IMR-90 (cell line): ENCODE measurements at regions not wholly inside any gene's neighbourhood (a gene's known extent, or its start where the extent isn't known, plus 50 kb on each side); places are given as distances from the start of the nearest gene placed in this dataset.

Source experiments
- ATAC-seq: fragments of 200-7000 bp; cut with Tn5 transposase; 2 replicates; pipeline ENCODE4 v1.9.1; 2020; ENCODE audit warnings: low read depth, mild to moderate bottlenecking, moderate library complexity
- BruUV-seq: library from RNA; stranded (reverse); fragments of 400-500 nt; replicated peaks from 2 replicates; lab custom pipeline; 2021; lab: Mats Ljungman, UMichigan
- CTCF ChIA-PET: fragments of 300-600 bp; formaldehyde crosslinking; extraction: SDS; loops from one replicate; lab custom pipeline; 2021; ENCODE audit warnings: antibody characterized with exemption; lab: Yijun Ruan, JAX
- POLR2A ChIA-PET: fragments of 300-600 bp; sonication (Branson Sonifier 250); formaldehyde crosslinking; loops from one replicate; lab custom pipeline; 2022; ENCODE audit warnings: antibody characterized with exemption; ENCODE audit not compliant: unreplicated experiment; lab: Charles Lee
- DNase-seq: peaks from one replicate; pipeline ENCODE4 v3.0.0; 2013
- H2AFZ ChIP-seq: replicated peaks from 2 replicates; pipeline ENCODE3; 2013; ENCODE audit warnings: low read length, mild to moderate bottlenecking; ENCODE audit not compliant: poor library complexity
- H2AK5ac ChIP-seq: 2 replicates; pipeline ENCODE4 v1.6.1; 2013; ENCODE audit warnings: low read depth, low read length, inconsistent platforms
- H2AK9ac ChIP-seq: replicated peaks from 2 replicates; pipeline ENCODE3; 2013; ENCODE audit warnings: mild to moderate bottlenecking, low read depth, low read length, moderate library complexity; ENCODE audit not compliant: poor library complexity
- H2BK120ac ChIP-seq: 2 replicates; pipeline ENCODE4 v1.6.1; 2013; ENCODE audit warnings: low read depth, low read length, inconsistent platforms
- H2BK15ac ChIP-seq: 3 replicates; pipeline ENCODE4 v1.6.1; 2013; ENCODE audit warnings: low read depth, low read length, inconsistent platforms
- H2BK20ac ChIP-seq: 2 replicates; pipeline ENCODE4 v1.6.1; 2013; ENCODE audit warnings: low read depth, mild to moderate bottlenecking, inconsistent platforms, low read length, moderate library complexity
- H2BK5ac ChIP-seq: 2 replicates; pipeline ENCODE4 v1.6.1; 2013; ENCODE audit warnings: mild to moderate bottlenecking, low read depth, low read length, inconsistent platforms; ENCODE audit not compliant: poor library complexity, severe bottlenecking
- H3K14ac ChIP-seq: replicated peaks from 2 replicates; pipeline ENCODE4 v1.6.1; 2013; ENCODE audit warnings: low read depth, low read length, inconsistent platforms
- H3K18ac ChIP-seq: 2 replicates; pipeline ENCODE4 v1.6.1; 2013; ENCODE audit warnings: low read depth, low read length, control low read depth
- H3K23ac ChIP-seq: 2 replicates; pipeline ENCODE4 v1.6.1; 2013; ENCODE audit warnings: low read depth, low read length, inconsistent platforms
- H3K27ac ChIP-seq: 2 replicates; pipeline ENCODE4 v1.5.1; 2013; ENCODE audit warnings: mild to moderate bottlenecking, control low read depth, low read length; ENCODE audit not compliant: insufficient read depth
- H3K27me3 ChIP-seq: 2 replicates; pipeline ENCODE4 v1.6.1; 2013; ENCODE audit warnings: low read length; ENCODE audit not compliant: control insufficient read depth, insufficient read depth
- H3K36me3 ChIP-seq: 2 replicates; pipeline ENCODE4 v1.6.1; 2013; ENCODE audit warnings: low read length, mixed read lengths; ENCODE audit not compliant: control insufficient read depth, insufficient read depth
- H3K4ac ChIP-seq: 2 replicates; pipeline ENCODE4 v1.6.1; 2013; ENCODE audit warnings: low read depth, low read length, inconsistent platforms
- H3K4me1 ChIP-seq: 2 replicates; pipeline ENCODE4 v1.6.1; 2013; ENCODE audit warnings: low read length, mixed read lengths; ENCODE audit not compliant: control insufficient read depth, insufficient read depth
- H3K4me2 ChIP-seq: 2 replicates; pipeline ENCODE4 v1.6.1; 2013; ENCODE audit warnings: low read depth, mild to moderate bottlenecking, control low read depth, low read length, moderate library complexity
- H3K4me3 ChIP-seq: 2 replicates; pipeline ENCODE4 v1.5.1; 2013; ENCODE audit warnings: low read depth, mild to moderate bottlenecking, control low read depth, low read length, moderate library complexity; ENCODE audit not compliant: insufficient read depth
- H3K56ac ChIP-seq: 2 replicates; pipeline ENCODE4 v1.6.1; 2013; ENCODE audit warnings: low read length, inconsistent platforms; ENCODE audit not compliant: insufficient read depth; ENCODE audit errors: extremely low read depth
- H3K79me1 ChIP-seq, 2 experiments: 2 replicates each; pipeline ENCODE4 v1.6.1; 2013; ENCODE audit warnings: low read length in 2 of 2, inconsistent platforms in 1 of 2, low read depth in 1 of 2
- H3K9ac ChIP-seq: 2 replicates; pipeline ENCODE4 v1.6.1; 2013; ENCODE audit warnings: low read depth, low read length, control low read depth
- H3K9me1 ChIP-seq: 2 replicates; pipeline ENCODE4 v1.6.1; 2013; ENCODE audit warnings: low read length, inconsistent platforms; ENCODE audit not compliant: insufficient read depth
- H3K9me3 ChIP-seq: 2 replicates; pipeline ENCODE4 v1.6.1; 2013; ENCODE audit warnings: low read length; ENCODE audit not compliant: control insufficient read depth, insufficient read depth
- H4K20me1 ChIP-seq: 2 replicates; pipeline ENCODE4 v1.6.1; 2013; ENCODE audit warnings: low read length, inconsistent platforms; ENCODE audit not compliant: insufficient read depth
- H4K5ac ChIP-seq: 2 replicates; pipeline ENCODE4 v1.6.1; 2013; ENCODE audit warnings: mild to moderate bottlenecking, low read depth, low read length, control low read depth
- H4K8ac ChIP-seq, 2 experiments: 2 replicates each; pipeline ENCODE4 v1.6.1; 2013; ENCODE audit warnings: low read depth in 2 of 2, low read length in 2 of 2, control low read depth in 1 of 2, inconsistent platforms in 1 of 2
- H4K91ac ChIP-seq: 2 replicates; pipeline ENCODE4 v1.6.1; 2013; ENCODE audit warnings: low read depth, low read length, inconsistent platforms; ENCODE audit not compliant: insufficient read depth
- CEBPB ChIP-seq: IDR thresholded peaks from 2 replicates; pipeline ENCODE4 v1.6.1; 2012; ENCODE audit warnings: low read depth, low read length, improper control_type of control experiment
- FOS ChIP-seq: fragments of 150-350 bp; IDR thresholded peaks from 2 replicates; pipeline ENCODE4 v1.6.1; 2016; ENCODE audit warnings: low read depth, low read length
- MXI1 ChIP-seq: IDR thresholded peaks from 2 replicates; pipeline ENCODE4 v1.6.1; 2012; ENCODE audit warnings: low read depth, mild to moderate bottlenecking, low read length, moderate library complexity, borderline replicate concordance
- NFE2L2 ChIP-seq: fragments of 150-350 bp; IDR thresholded peaks from 2 replicates; pipeline ENCODE4 v1.6.1; 2016; ENCODE audit warnings: low read depth, mild to moderate bottlenecking, low read length
- RAD21 ChIP-seq: IDR thresholded peaks from 2 replicates; pipeline ENCODE4 v1.6.1; 2012; ENCODE audit warnings: low read length, improper control_type of control experiment
- RCOR1 ChIP-seq: IDR thresholded peaks from 2 replicates; pipeline ENCODE4 v1.6.1; 2012; ENCODE audit warnings: mild to moderate bottlenecking, low read length, improper control_type of control experiment; ENCODE audit not compliant: insufficient replicate concordance
- RFX5 ChIP-seq: IDR thresholded peaks from 2 replicates; pipeline ENCODE4 v1.8.0; 2012; ENCODE audit warnings: low read depth, mild to moderate bottlenecking, low read length, moderate library complexity
- USF2 ChIP-seq: fragments of 150-350 bp; IDR thresholded peaks from 2 replicates; pipeline ENCODE4 v1.6.1; 2017; ENCODE audit warnings: mild to moderate bottlenecking, antibody characterized with exemption, low read length, low read depth
- WGBS, 2 experiments: methylation state at CpG; one replicate each; pipeline versions ENCODE4 v1.1.5 to v1.1.7; 2013; ENCODE audit warnings: missing lambda C conversion rate in 2 of 2; ENCODE audit not compliant: insufficient read length in 1 of 2; ENCODE audit errors: extremely low coverage in 2 of 2; 5-methylcytosine and 5-hydroxymethylcytosine counted together
- dilution Hi-C: fragments of 300-500 bp; cut with HindIII; formaldehyde crosslinking; loops from one replicate; pipeline ENCODE4 v1.14.3; 2018; ENCODE audit warnings: low sequenced_read_pairs; ENCODE audit not compliant: unreplicated experiment
- in situ Hi-C: fragments of 300-500 bp; cut with MboI; formaldehyde crosslinking; loops from 3 replicates; pipeline ENCODE4 v1.14.3; 2019; ENCODE audit warnings: low sequenced_read_pairs, inconsistent platforms, mixed read lengths
- intact Hi-C: fragments of 100-400 bp; cut with micrococcal nuclease; formaldehyde crosslinking; loops from 2 replicates; pipeline ENCODE4 v1.10.0; 2022
- TF ChIP-seq, protein P1 (sequence below): conservative IDR thresholded peaks from 2 replicates; pipeline ENCODE4 v1.5.1; 2012; ENCODE audit warnings: mild to moderate bottlenecking, low read depth, low read length, improper control_type of control experiment

- Histone ChIP-seq H3K4me2 (no peak overlapping the region), H3K4me1 (no peaks in the 10 kb centered on the region), H4K5ac (no peak overlapping the region), H2BK20ac (no peak overlapping the region), H3K36me3 (no peaks in the 10 kb centered on the region), H2AFZ (no peak overlapping the region), H4K91ac (no peak overlapping the region), H2AK9ac (no peak overlapping the region), H4K8ac (no peak overlapping the region), H2AK5ac (no peak overlapping the region), H2BK15ac (no peak overlapping the region), H3K79me1 (no peaks in the 10 kb centered on the region), H3K27ac (no peak overlapping the region), H3K56ac (no peak overlapping the region), H3K14ac (no peak overlapping the region), H3K27me3 (no peaks in the 10 kb centered on the region; the same call in 1 of the 2 replicates), H4K20me1 (no peaks in the 10 kb centered on the region), H3K18ac (no peak overlapping the region), H3K9me3 (peaks cover 3% of the 10 kb centered on the region), H3K4me3 (no peak overlapping the region), H3K9me1 (no peaks in the 10 kb centered on the region), H2BK5ac (no peak overlapping the region), H3K9ac (no peak overlapping the region), H3K23ac (no peak overlapping the region), H3K4ac (no peak overlapping the region), H2BK120ac (no peak overlapping the region)
- dilution Hi-C loops, result no loop called here
- ChIA-PET POLR2A (no interaction called here), CTCF (no interaction called here)
- intact Hi-C loops, result no loop called here
- WGBS, 2 experiments, result no CpG with 5 or more reads among the region's 2 CpGs
- no peak for TF ChIP-seq RAD21
- TF ChIP-seq RFX5, result no peak
- no peak for TF ChIP-seq USF2
- TF ChIP-seq MXI1, result no peak
- no peak for TF ChIP-seq RCOR1
- TF ChIP-seq NFE2L2, result no peak
- TF ChIP-seq, protein P1, sequence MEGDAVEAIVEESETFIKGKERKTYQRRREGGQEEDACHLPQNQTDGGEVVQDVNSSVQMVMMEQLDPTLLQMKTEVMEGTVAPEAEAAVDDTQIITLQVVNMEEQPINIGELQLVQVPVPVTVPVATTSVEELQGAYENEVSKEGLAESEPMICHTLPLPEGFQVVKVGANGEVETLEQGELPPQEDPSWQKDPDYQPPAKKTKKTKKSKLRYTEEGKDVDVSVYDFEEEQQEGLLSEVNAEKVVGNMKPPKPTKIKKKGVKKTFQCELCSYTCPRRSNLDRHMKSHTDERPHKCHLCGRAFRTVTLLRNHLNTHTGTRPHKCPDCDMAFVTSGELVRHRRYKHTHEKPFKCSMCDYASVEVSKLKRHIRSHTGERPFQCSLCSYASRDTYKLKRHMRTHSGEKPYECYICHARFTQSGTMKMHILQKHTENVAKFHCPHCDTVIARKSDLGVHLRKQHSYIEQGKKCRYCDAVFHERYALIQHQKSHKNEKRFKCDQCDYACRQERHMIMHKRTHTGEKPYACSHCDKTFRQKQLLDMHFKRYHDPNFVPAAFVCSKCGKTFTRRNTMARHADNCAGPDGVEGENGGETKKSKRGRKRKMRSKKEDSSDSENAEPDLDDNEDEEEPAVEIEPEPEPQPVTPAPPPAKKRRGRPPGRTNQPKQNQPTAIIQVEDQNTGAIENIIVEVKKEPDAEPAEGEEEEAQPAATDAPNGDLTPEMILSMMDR, result no peak
- TF ChIP-seq CEBPB, result no peak
- TF ChIP-seq FOS, result no peak
- DNase-seq (no peak), ATAC-seq (no peak)
- BruUV-seq, result no TSS peak
- in situ Hi-C loops, result no loop called here
Observed at GRCh38 chr2:220159738-220160137, 532.3 kb downstream of the SLC4A3 start.
